Upper lobe of left lung (tissue), 6 donors: ENCODE measurements at regions not wholly inside any gene's neighbourhood (a gene's known extent, or its start where the extent isn't known, plus 50 kb on each side); places are given as distances from the start of the nearest gene placed in this dataset.

Experiments
- ATAC-seq, 2 donors: fragments of 200-7000 bp; cut with Tn5 transposase; one replicate each; pipeline ENCODE4 v1.9.1; 2022; ENCODE audit warnings: mild to moderate bottlenecking in 2 of 2, moderate library complexity in 2 of 2; ENCODE audit not compliant: low FRiP score in 2 of 2
- DNase-seq, 2 donors: peaks; one replicate each; pipeline ENCODE4 v3.0.0-alpha.2; 2019 to 2020
- H3K27ac ChIP-seq, 4 donors: fragments of 200-600 bp; sonication (generic); one replicate each; pipeline ENCODE4 v1.5.1; 2016 to 2019
- H3K27me3 ChIP-seq, 4 donors: fragments of 200-600 bp; sonication (generic); one replicate each; pipeline ENCODE4 v1.5.1; 2017 to 2019
- H3K36me3 ChIP-seq, 4 donors: fragments of 200-600 bp; sonication (generic); one replicate each; pipeline ENCODE4 v1.5.1; 2016 to 2019
- H3K4me1 ChIP-seq, 4 donors: fragments of 200-600 bp; sonication (generic); one replicate each; pipeline ENCODE4 v1.5.1; 2018 to 2019
- H3K4me3 ChIP-seq, 4 donors: fragments of 200-600 bp; sonication (generic); one replicate each; pipeline ENCODE4 v1.5.1; 2017 to 2019; ENCODE audit warnings: mild to moderate bottlenecking in 2 of 4, moderate library complexity in 1 of 4
- H3K9me3 ChIP-seq, 4 donors: fragments of 200-600 bp; sonication (generic); one replicate each; pipeline ENCODE4 v1.5.1; 2018 to 2019
- POLR2AphosphoS5 ChIP-seq, 2 donors: sonication (generic); formaldehyde crosslinking; IDR thresholded peaks; one replicate each; pipeline ENCODE4 v1.5.1; 2017; ENCODE audit warnings: antibody characterized with exemption in 2 of 2
- WGBS, 2 donors: methylation state at CpG; one replicate each; pipeline ENCODE4 v1.1.5; 2017 to 2018; 5-methylcytosine and 5-hydroxymethylcytosine counted together
- TF ChIP-seq, protein P1 (sequence below), 6 experiments: fragments of 450-650 bp in 4 of 6; fragments of 200-600 bp in 2 of 6; sonication (generic) in 2 of 6; IDR thresholded peaks; one replicate each; pipeline ENCODE4 v1.5.1; 2016 to 2019; ENCODE audit warnings: antibody characterized with exemption in 6 of 6
- donor health status: DM: no; HTN: no; CAD: no; lungs with moderate emphysema.
- donor health status: DM: no; HTN: yes; CAD: no; lungs with severe emphysema.

DNA sequence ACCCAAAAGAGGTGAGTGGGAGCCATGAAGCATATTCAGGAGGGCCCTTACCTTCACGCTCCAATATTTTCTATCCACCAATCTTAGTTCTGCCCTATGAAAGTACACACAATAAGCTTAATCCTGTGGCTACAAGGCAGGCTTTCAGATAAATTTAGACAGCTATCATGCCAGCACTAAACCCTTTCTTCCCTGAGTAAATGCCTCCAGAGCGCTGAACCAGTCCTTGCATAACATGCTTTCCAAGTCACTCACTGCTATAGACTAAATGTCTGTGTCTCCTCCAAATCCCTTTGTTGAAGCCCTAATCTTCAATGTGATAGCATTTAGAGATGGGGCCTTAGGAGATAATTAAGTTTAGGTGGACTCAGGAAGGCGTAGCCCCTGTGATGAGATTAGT is 50.3 kb upstream of the FIBIN start:
- 90 to 94% methylated on average over 3 of the region's 3 CpGs for WGBS, 2 donors
- Histone ChIP-seq H3K27ac (no peak overlapping the region), H3K4me3 (no peak overlapping the region), H3K9me3 (no peaks in the 10 kb centered on the region), H3K4me1 (no peaks in the 10 kb centered on the region), H3K27me3 (no peaks in the 10 kb centered on the region), H3K36me3 (no peaks in the 10 kb centered on the region)
- ATAC-seq (no peak), DNase-seq (no peak)
- TF ChIP-seq, protein P1, sequence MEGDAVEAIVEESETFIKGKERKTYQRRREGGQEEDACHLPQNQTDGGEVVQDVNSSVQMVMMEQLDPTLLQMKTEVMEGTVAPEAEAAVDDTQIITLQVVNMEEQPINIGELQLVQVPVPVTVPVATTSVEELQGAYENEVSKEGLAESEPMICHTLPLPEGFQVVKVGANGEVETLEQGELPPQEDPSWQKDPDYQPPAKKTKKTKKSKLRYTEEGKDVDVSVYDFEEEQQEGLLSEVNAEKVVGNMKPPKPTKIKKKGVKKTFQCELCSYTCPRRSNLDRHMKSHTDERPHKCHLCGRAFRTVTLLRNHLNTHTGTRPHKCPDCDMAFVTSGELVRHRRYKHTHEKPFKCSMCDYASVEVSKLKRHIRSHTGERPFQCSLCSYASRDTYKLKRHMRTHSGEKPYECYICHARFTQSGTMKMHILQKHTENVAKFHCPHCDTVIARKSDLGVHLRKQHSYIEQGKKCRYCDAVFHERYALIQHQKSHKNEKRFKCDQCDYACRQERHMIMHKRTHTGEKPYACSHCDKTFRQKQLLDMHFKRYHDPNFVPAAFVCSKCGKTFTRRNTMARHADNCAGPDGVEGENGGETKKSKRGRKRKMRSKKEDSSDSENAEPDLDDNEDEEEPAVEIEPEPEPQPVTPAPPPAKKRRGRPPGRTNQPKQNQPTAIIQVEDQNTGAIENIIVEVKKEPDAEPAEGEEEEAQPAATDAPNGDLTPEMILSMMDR (IDR thresholded peaks at IDR 0.05) = no peak
- TF ChIP-seq POLR2AphosphoS5 (IDR thresholded peaks at IDR 0.05) = no peak
